ENCODE measurements at regions not wholly inside any gene's neighbourhood (a gene's known extent, or its start where the extent isn't known, plus 50 kb on each side); places are given as distances from the start of the nearest gene placed in this dataset.

- no peaks in the 10 kb centered on the region for H3K36me3 ChIP-seq (ENCODE audit: control insufficient read depth, insufficient read depth, low read length)
- no peak overlapping the region for H3K56ac ChIP-seq (ENCODE audit: extremely low read depth, insufficient read depth, low read length)
- ATAC-seq (ENCODE audit: low read depth), result no peak
- DNase-seq, result no peak
- H4K5ac ChIP-seq (ENCODE audit: low read depth, low read length), result no peak overlapping the region
- H3K23ac ChIP-seq (ENCODE audit: low read depth, low read length), result no peak overlapping the region
- H4K20me1 ChIP-seq (ENCODE audit: insufficient read depth, low read length), result no peaks in the 10 kb centered on the region
- BruUV-seq (replicated peaks), result no TSS peak
- no peaks in the 10 kb centered on the region for H3K79me1 ChIP-seq (ENCODE audit: low read depth in 1 of 2, low read length in 2 of 2)
- no peak overlapping the region for H3K4me3 ChIP-seq (ENCODE audit: insufficient read depth, low read depth, low read length)
- H2AFZ ChIP-seq (replicated peaks; ENCODE audit: low read length, poor library complexity), result no peak overlapping the region
- H3K4me1 ChIP-seq (ENCODE audit: control insufficient read depth, insufficient read depth, low read length), result no peaks in the 10 kb centered on the region
- H3K9ac ChIP-seq (ENCODE audit: low read depth, low read length), result no peak overlapping the region
- ChIA-PET POLR2A (ENCODE audit: unreplicated experiment) (no interaction called here), CTCF (interaction anchor here (1.6 kb wide), 1 partner anchor 53 kb away, joined by 5 read pairs; no protein-coding TSS in a partner anchor)
- H3K4ac ChIP-seq (ENCODE audit: low read depth, low read length), result no peak overlapping the region
- no peak overlapping the region for H2AK5ac ChIP-seq (ENCODE audit: low read depth, low read length)
- no peak overlapping the region for H4K91ac ChIP-seq (ENCODE audit: insufficient read depth, low read depth, low read length)
- no peak overlapping the region for H3K27ac ChIP-seq (ENCODE audit: insufficient read depth, low read length)
- dilution Hi-C loops (cut with HindIII; ENCODE audit: low sequenced_read_pairs, unreplicated experiment) (no loop called here), in situ Hi-C loops (cut with MboI; ENCODE audit: low sequenced_read_pairs) (no loop called here), intact Hi-C loops (cut with micrococcal nuclease) (no loop called here)
- H3K9me1 ChIP-seq (ENCODE audit: insufficient read depth, low read length), result no peaks in the 10 kb centered on the region
- no peak overlapping the region for H2BK5ac ChIP-seq (ENCODE audit: low read depth, low read length, poor library complexity, severe bottlenecking)
- no peak overlapping the region for H2BK20ac ChIP-seq (ENCODE audit: low read depth, low read length)
- no peak overlapping the region for H3K4me2 ChIP-seq (ENCODE audit: low read depth, low read length)
- no peak overlapping the region for H3K14ac ChIP-seq (replicated peaks; ENCODE audit: low read depth, low read length)
- H2BK120ac ChIP-seq (ENCODE audit: low read depth, low read length), result no peak overlapping the region
- H2BK15ac ChIP-seq (ENCODE audit: low read depth, low read length), result no peak overlapping the region
- H3K27me3 ChIP-seq (ENCODE audit: control insufficient read depth, insufficient read depth, low read length), result no peaks in the 10 kb centered on the region
- H2AK9ac ChIP-seq (replicated peaks; ENCODE audit: low read depth, low read length, poor library complexity), result no peak overlapping the region
- TF ChIP-seq USF2 (IDR thresholded peaks at IDR 0.05; ENCODE audit: low read depth, low read length) (no peak), SMC3 (IDR thresholded peaks at IDR 0.05; ENCODE audit: low read depth, low read length) (no peak), CTCF (conservative IDR thresholded peaks at IDR 0.05; ENCODE audit: low read depth, low read length) (no peak), CEBPB (IDR thresholded peaks at IDR 0.05; ENCODE audit: low read depth, low read length) (no peak), CHD1 (IDR thresholded peaks at IDR 0.05; ENCODE audit: low read depth, low read length) (no peak), POLR2A (IDR thresholded peaks at IDR 0.05; ENCODE audit: low read depth, low read length) (no peak), MXI1 (IDR thresholded peaks at IDR 0.05; ENCODE audit: borderline replicate concordance, low read depth, low read length) (no peak)
- H3K9me3 ChIP-seq (ENCODE audit: control insufficient read depth, insufficient read depth, low read length), result no peaks in the 10 kb centered on the region
- H4K8ac ChIP-seq (ENCODE audit: low read depth in 2 of 2, low read length in 2 of 2), result no peak overlapping the region
- no peak overlapping the region for H3K18ac ChIP-seq (ENCODE audit: low read depth, low read length)
Observed at GRCh38 chr3:30146978-30147377, 459.4 kb upstream of the TGFBR2 start.

All from IMR-90 (cell line).